Prostate gland (tissue), 2 donors: ENCODE measurements at regions not wholly inside any gene's neighbourhood (a gene's known extent, or its start where the extent isn't known, plus 50 kb on each side); places are given as distances from the start of the nearest gene placed in this dataset.

Source experiments
- DNase-seq: peaks from one replicate; pipeline ENCODE4 v3.0.0-alpha.2; 2019; ENCODE audit warnings: low spot score
- H3K27ac ChIP-seq, 2 donors: fragments of 200-600 bp; sonication (generic); 2 replicates each; pipeline ENCODE4 v1.5.1; 2017 to 2019
- H3K27me3 ChIP-seq: fragments of 200-600 bp; sonication (generic); replicated peaks from 2 replicates; pipeline ENCODE4 v1.5.1; 2019; ENCODE audit not compliant: insufficient read depth
- H3K36me3 ChIP-seq, 2 donors: fragments of 200-600 bp; sonication (generic); 1 replicate in 1 of 2; 2 replicates in 1 of 2; pipeline versions ENCODE4 v1.5.1 to v1.8.1; 2017 to 2019
- H3K4me1 ChIP-seq: fragments of 200-600 bp; sonication (generic); replicated peaks from 2 replicates; pipeline ENCODE4 v1.5.1; 2019
- H3K4me3 ChIP-seq, 2 donors: fragments of 200-600 bp; sonication (generic); 2 replicates each; pipeline ENCODE4 v1.5.1; 2017 to 2019
- H3K9me3 ChIP-seq: fragments of 200-600 bp; sonication (generic); 2 replicates; pipeline ENCODE4 v1.5.1; 2017
- POLR2A ChIP-seq: fragments of 450-650 bp; IDR thresholded peaks from one replicate; pipeline ENCODE4 v1.6.1; 2016; ENCODE audit warnings: antibody characterized with exemption, mild to moderate bottlenecking
- POLR2AphosphoS5 ChIP-seq: sonication (generic); formaldehyde crosslinking; IDR thresholded peaks from one replicate; pipeline ENCODE4 v1.6.1; 2017; ENCODE audit warnings: antibody characterized with exemption
- WGBS: methylation state at CpG from one replicate; pipeline ENCODE4 v1.1.5; 2018; 5-methylcytosine and 5-hydroxymethylcytosine counted together
- intact Hi-C: fragments of 100-400 bp; cut with DNase I; formaldehyde crosslinking; loops from one replicate; pipeline ENCODE4 v1.14.2; 2022
- TF ChIP-seq, protein P1 (sequence below), 4 experiments: fragments of 200-600 bp in 2 of 4; fragments of 450-650 bp in 2 of 4; sonication (generic) in 2 of 4; IDR thresholded peaks; 1 replicate in 3 of 4; 2 replicates in 1 of 4; pipeline ENCODE4 v1.5.1; 2016 to 2019; ENCODE audit warnings: antibody characterized with exemption in 4 of 4, mild to moderate bottlenecking in 2 of 4, moderate library complexity in 2 of 4

GRCh38 chr3:105958237-105959000 is 89.6 kb upstream of the CBLB start:
- H3K27ac ChIP-seq = no peak overlapping the region
- intact Hi-C loops = no loop called here
- TF ChIP-seq, protein P1, sequence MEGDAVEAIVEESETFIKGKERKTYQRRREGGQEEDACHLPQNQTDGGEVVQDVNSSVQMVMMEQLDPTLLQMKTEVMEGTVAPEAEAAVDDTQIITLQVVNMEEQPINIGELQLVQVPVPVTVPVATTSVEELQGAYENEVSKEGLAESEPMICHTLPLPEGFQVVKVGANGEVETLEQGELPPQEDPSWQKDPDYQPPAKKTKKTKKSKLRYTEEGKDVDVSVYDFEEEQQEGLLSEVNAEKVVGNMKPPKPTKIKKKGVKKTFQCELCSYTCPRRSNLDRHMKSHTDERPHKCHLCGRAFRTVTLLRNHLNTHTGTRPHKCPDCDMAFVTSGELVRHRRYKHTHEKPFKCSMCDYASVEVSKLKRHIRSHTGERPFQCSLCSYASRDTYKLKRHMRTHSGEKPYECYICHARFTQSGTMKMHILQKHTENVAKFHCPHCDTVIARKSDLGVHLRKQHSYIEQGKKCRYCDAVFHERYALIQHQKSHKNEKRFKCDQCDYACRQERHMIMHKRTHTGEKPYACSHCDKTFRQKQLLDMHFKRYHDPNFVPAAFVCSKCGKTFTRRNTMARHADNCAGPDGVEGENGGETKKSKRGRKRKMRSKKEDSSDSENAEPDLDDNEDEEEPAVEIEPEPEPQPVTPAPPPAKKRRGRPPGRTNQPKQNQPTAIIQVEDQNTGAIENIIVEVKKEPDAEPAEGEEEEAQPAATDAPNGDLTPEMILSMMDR (IDR thresholded peaks at IDR 0.05) = no peak
- TF ChIP-seq POLR2AphosphoS5 = no peak
- TF ChIP-seq POLR2A = no peak
- H3K36me3 ChIP-seq = no peaks in the 10 kb centered on the region
- no peaks in the 10 kb centered on the region for H3K9me3 ChIP-seq
- WGBS = 75% methylated on average over 5 of the region's 5 CpGs
- no peaks in the 10 kb centered on the region for H3K4me1 ChIP-seq
- H3K4me3 ChIP-seq = no peak overlapping the region
- DNase-seq = no peak
- no peaks in the 10 kb centered on the region for H3K27me3 ChIP-seq

DNA sequence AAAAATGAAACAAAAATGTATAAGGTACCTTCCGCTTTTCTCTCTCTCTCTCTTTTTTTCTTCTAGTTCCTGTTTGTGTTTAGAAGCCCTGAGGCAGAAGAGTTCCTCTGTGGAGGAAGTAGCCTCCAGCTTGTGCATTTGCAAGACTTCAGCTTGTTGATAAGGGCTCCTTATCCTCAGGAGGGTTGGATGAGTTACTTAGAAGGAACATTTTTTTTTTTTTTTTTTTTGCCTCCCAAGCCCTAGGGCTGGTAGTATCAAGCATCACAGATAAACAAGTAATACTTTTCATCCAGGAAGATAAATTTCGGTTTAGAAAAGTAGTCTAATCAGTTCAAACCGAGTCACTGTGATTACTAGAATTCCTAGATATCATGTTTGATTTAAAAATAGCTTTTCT is 91.0 kb upstream of the CBLB start:
- TF ChIP-seq POLR2AphosphoS5 = no peak
- TF ChIP-seq POLR2A = no peak
- TF ChIP-seq, protein P1 (IDR thresholded peaks at IDR 0.05) = no peak
- H3K4me3 ChIP-seq = no peak overlapping the region
- H3K9me3 ChIP-seq = no peaks in the 10 kb centered on the region
- H3K27me3 ChIP-seq = no peaks in the 10 kb centered on the region
- 91% methylated on average over 3 of the region's 3 CpGs for WGBS
- no peaks in the 10 kb centered on the region for H3K36me3 ChIP-seq
- H3K4me1 ChIP-seq = no peaks in the 10 kb centered on the region
- no peak for DNase-seq
- no peak overlapping the region for H3K27ac ChIP-seq
- intact Hi-C loops = no loop called here

DNA sequence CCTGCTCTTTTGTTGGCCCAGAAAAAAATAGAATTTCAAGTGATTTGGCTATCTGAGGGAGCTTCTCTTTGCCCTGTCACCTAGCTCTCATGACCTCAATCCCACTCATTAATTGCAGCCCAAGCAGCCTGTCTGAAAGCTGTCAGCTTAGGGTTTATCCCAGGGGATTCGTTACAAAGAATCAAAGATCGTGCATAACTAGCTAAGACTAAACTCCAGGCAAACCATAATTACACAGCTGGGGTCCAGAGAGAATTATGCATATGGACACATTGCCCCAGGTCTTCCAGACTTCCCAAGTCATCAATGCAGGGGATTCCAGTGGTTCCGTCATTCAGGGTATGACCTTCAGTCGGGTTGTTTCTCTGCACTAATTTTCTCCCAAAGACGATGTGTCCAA is 91.6 kb upstream of the CBLB start:
- intact Hi-C loops = no loop called here
- no peaks in the 10 kb centered on the region for H3K36me3 ChIP-seq
- WGBS = 94% methylated on average over 5 of the region's 5 CpGs
- H3K9me3 ChIP-seq = no peaks in the 10 kb centered on the region
- DNase-seq = no peak
- no peak overlapping the region for H3K27ac ChIP-seq
- no peaks in the 10 kb centered on the region for H3K27me3 ChIP-seq
- no peaks in the 10 kb centered on the region for H3K4me1 ChIP-seq
- TF ChIP-seq POLR2A = no peak
- TF ChIP-seq, protein P1 (IDR thresholded peaks at IDR 0.05) = no peak
- no peak for TF ChIP-seq POLR2AphosphoS5
- no peak overlapping the region for H3K4me3 ChIP-seq

- Histone ChIP-seq H3K27me3 (no peaks in the 10 kb centered on the region), H3K9me3 (no peaks in the 10 kb centered on the region), H3K4me3 (no peak overlapping the region), H3K36me3 (no peaks in the 10 kb centered on the region), H3K27ac (no peak overlapping the region), H3K4me1 (no peaks in the 10 kb centered on the region)
- intact Hi-C loops = no loop called here
- TF ChIP-seq, protein P1 (IDR thresholded peaks at IDR 0.05) = no peak
- TF ChIP-seq POLR2A = no peak
- no peak for TF ChIP-seq POLR2AphosphoS5
- 93% methylated on average over 1 of the region's 1 CpG for WGBS
- DNase-seq = no peak
Measured at GRCh38 chr3:105963161-105963560, 94.3 kb upstream of the CBLB start.

DNA sequence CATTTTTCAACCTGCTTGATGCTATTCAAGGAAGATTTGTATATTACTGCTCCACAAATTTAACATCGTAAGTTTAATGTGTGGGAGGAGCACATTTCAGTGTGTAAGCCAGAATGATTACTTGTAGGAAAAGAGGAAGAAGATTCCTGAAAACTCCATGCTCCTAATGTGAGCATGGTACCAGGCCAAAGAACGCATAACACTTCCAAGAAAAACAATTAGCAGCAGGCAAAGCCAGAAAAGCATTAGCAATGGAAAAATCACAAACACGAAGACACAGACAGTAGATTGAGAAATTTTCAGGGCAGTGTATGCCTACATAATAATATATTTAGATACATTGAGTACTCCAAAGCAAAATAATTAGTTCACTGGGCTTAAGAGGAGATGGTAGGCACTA is 96.6 kb upstream of the CBLB start:
- H3K4me1 ChIP-seq = no peaks in the 10 kb centered on the region
- no peaks in the 10 kb centered on the region for H3K9me3 ChIP-seq
- H3K4me3 ChIP-seq = no peak overlapping the region
- 14% methylated on average over 3 of the region's 3 CpGs for WGBS
- TF ChIP-seq, protein P1 (IDR thresholded peaks at IDR 0.05) = no peak
- TF ChIP-seq POLR2AphosphoS5 = no peak
- no peak for TF ChIP-seq POLR2A
- intact Hi-C loops = no loop called here
- no peaks in the 10 kb centered on the region for H3K27me3 ChIP-seq
- DNase-seq = no peak
- H3K27ac ChIP-seq = no peak overlapping the region
- H3K36me3 ChIP-seq = no peaks in the 10 kb centered on the region
